ENCODE measurements at regions not wholly inside any gene's neighbourhood (a gene's known extent, or its start where the extent isn't known, plus 50 kb on each side); places are given as distances from the start of the nearest gene placed in this dataset.

DNA sequence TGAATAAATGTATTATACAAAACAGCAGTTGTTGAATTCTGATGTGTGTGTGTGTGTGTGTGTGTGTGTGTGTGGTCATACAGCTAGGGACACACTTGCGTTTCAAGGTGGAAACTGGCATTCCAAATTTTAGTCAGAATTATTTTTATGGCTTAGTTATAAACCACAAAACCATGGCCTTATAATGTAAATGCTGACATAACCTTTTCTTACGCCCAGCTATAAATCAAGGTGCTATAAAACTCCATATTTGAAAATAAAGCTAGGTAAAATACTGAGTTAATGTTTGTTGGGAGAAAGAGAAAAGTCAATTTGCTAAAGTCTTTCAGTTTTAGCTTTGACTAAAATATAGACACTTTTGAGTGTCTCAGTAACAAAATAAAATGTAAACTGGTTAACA lies 345.1 kb upstream of the NR3C2 start:
- FAIRE-seq: no peak
- DNase-seq (ENCODE audit: insufficient read length): no peak
- TF ChIP-seq POLR2A (IDR thresholded peaks at IDR 0.05; ENCODE audit: low read depth, low read length) (no peak), POLR2AphosphoS5 (IDR thresholded peaks at IDR 0.05; ENCODE audit: low read depth, low read length) (no peak), TAF1 (IDR thresholded peaks at IDR 0.05; ENCODE audit: borderline replicate concordance, low read depth, low read length) (no peak)

- DNase-seq (ENCODE audit: insufficient read length): no peak
- no peak for FAIRE-seq
- TF ChIP-seq POLR2AphosphoS5 (IDR thresholded peaks at IDR 0.05; ENCODE audit: low read depth, low read length) (no peak), POLR2A (IDR thresholded peaks at IDR 0.05; ENCODE audit: low read depth, low read length) (no peak), TAF1 (IDR thresholded peaks at IDR 0.05; ENCODE audit: borderline replicate concordance, low read depth, low read length) (no peak)
Measured at GRCh38 chr4:148786699-148787098, 344.5 kb upstream of the NR3C2 start.

- DNase-seq (ENCODE audit: insufficient read length) (no peak), FAIRE-seq (no peak)
- TF ChIP-seq POLR2AphosphoS5 (IDR thresholded peaks at IDR 0.05; ENCODE audit: low read depth, low read length): no peak
- TF ChIP-seq POLR2A (IDR thresholded peaks at IDR 0.05; ENCODE audit: low read depth, low read length): no peak
- no peak for TF ChIP-seq TAF1 (IDR thresholded peaks at IDR 0.05; ENCODE audit: borderline replicate concordance, low read depth, low read length)
Measured at GRCh38 chr4:148782284-148782683, 340.1 kb upstream of the NR3C2 start.

DNA sequence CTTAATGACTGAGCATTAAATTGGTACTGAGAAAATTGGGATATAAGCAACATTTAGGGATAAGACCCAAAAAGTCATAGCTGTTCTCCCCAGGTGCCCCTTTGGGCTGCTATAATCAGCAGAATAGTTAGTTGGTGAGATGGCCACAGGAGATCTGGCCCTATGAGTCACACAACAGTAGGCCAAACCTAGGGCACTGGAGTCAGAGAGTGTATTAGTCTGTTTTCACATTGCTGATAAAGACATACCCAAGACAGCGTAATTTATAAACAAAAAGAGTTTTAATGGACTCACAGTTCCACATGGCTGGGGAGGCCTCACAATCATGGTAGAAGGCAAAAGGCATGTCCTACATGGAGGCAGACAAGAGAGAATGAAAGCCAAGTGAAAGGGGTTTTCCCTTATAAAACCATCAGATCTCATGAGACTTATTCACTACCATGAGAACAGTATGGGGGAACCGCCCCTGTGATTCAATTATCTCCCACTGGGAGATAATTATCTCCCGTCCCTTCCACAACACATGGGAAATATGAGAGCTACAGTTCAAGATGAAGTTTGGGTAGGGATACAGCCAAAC lies 338.3 kb upstream of the NR3C2 start:
- no peak for FAIRE-seq
- no peak for DNase-seq (ENCODE audit: insufficient read length)

DNA sequence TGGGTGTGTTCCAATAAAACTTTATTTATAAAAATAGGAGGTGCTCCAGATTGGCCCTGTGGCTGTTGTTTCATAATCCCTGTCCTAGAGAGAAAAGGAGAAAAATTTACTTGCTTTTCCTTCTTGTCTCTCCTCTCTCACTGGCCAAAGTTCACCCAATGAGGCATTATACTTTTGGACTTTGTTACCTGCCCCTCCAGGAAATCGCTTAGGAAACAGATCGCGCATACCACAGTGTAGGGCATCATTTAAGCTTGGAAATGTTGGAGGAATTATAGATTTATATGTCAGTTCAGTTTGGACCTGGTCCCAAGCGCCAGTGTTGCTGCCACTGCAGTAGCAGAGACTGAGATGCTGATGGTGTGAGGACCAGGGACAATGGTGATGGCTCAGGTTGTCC lies 337.6 kb upstream of the NR3C2 start:
- no peak for FAIRE-seq
- no peak for DNase-seq (ENCODE audit: insufficient read length)
- TF ChIP-seq POLR2AphosphoS5 (IDR thresholded peaks at IDR 0.05; ENCODE audit: low read depth, low read length) (no peak), TAF1 (IDR thresholded peaks at IDR 0.05; ENCODE audit: borderline replicate concordance, low read depth, low read length) (no peak), POLR2A (IDR thresholded peaks at IDR 0.05; ENCODE audit: low read depth, low read length) (no peak)

More for the DNA sequence above, 338.3 kb upstream of the NR3C2 start:
- no peak for TF ChIP-seq TAF1 (IDR thresholded peaks at IDR 0.05; ENCODE audit: borderline replicate concordance, low read depth, low read length)
- no peak for TF ChIP-seq POLR2AphosphoS5 (IDR thresholded peaks at IDR 0.05; ENCODE audit: low read depth, low read length)
- no peak for TF ChIP-seq POLR2A (IDR thresholded peaks at IDR 0.05; ENCODE audit: low read depth, low read length)

GRCh38 chr4:148778980-148779675 lies 336.9 kb upstream of the NR3C2 start:
- FAIRE-seq (no peak), DNase-seq (ENCODE audit: insufficient read length) (no peak)
- TF ChIP-seq POLR2AphosphoS5 (IDR thresholded peaks at IDR 0.05; ENCODE audit: low read depth, low read length) (no peak), POLR2A (IDR thresholded peaks at IDR 0.05; ENCODE audit: low read depth, low read length) (no peak), TAF1 (IDR thresholded peaks at IDR 0.05; ENCODE audit: borderline replicate concordance, low read depth, low read length) (no peak)

GRCh38 chr4:148776941-148777340 lies 334.7 kb upstream of the NR3C2 start:
- DNase-seq (ENCODE audit: insufficient read length): no peak
- TF ChIP-seq POLR2A (IDR thresholded peaks at IDR 0.05; ENCODE audit: low read depth, low read length) (no peak), TAF1 (IDR thresholded peaks at IDR 0.05; ENCODE audit: borderline replicate concordance, low read depth, low read length) (no peak), POLR2AphosphoS5 (IDR thresholded peaks at IDR 0.05; ENCODE audit: low read depth, low read length) (no peak)
- no peak for FAIRE-seq

GRCh38 chr4:148774134-148774533 lies 331.9 kb upstream of the NR3C2 start:
- no peak for DNase-seq (ENCODE audit: insufficient read length)
- FAIRE-seq: no peak
- no peak for TF ChIP-seq POLR2A (IDR thresholded peaks at IDR 0.05; ENCODE audit: low read depth, low read length)
- no peak for TF ChIP-seq POLR2AphosphoS5 (IDR thresholded peaks at IDR 0.05; ENCODE audit: low read depth, low read length)
- no peak for TF ChIP-seq TAF1 (IDR thresholded peaks at IDR 0.05; ENCODE audit: borderline replicate concordance, low read depth, low read length)

- FAIRE-seq (no peak), DNase-seq (ENCODE audit: insufficient read length) (no peak)
- TF ChIP-seq POLR2A (IDR thresholded peaks at IDR 0.05; ENCODE audit: low read depth, low read length) (no peak), POLR2AphosphoS5 (IDR thresholded peaks at IDR 0.05; ENCODE audit: low read depth, low read length) (no peak), TAF1 (IDR thresholded peaks at IDR 0.05; ENCODE audit: borderline replicate concordance, low read depth, low read length) (no peak)
Measured at GRCh38 chr4:148773313-148773712, 331.1 kb upstream of the NR3C2 start.

DNA sequence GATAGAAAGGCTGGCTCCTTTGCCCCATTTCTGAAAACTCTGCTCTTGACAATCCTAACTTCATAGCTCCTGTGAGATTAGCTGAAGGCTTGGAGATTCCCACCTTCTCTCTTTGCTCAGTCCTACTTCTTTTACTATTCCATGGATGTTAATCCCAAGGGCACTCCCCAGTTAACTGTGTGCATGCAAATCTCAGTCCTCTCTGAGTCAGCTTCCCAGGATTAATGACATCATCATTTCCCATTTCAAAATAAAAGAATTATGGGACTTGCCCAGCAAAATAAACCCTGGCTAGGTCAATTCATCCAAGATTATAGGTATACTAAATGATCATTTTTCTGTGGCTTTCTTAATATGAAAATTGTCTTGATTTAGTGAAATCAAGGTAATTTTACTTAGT lies 328.6 kb upstream of the NR3C2 start:
- no peak for TF ChIP-seq TAF1 (IDR thresholded peaks at IDR 0.05; ENCODE audit: borderline replicate concordance, low read depth, low read length)
- TF ChIP-seq POLR2A (IDR thresholded peaks at IDR 0.05; ENCODE audit: low read depth, low read length): no peak
- no peak for TF ChIP-seq POLR2AphosphoS5 (IDR thresholded peaks at IDR 0.05; ENCODE audit: low read depth, low read length)
- DNase-seq (ENCODE audit: insufficient read length) (no peak), FAIRE-seq (no peak)

DNA sequence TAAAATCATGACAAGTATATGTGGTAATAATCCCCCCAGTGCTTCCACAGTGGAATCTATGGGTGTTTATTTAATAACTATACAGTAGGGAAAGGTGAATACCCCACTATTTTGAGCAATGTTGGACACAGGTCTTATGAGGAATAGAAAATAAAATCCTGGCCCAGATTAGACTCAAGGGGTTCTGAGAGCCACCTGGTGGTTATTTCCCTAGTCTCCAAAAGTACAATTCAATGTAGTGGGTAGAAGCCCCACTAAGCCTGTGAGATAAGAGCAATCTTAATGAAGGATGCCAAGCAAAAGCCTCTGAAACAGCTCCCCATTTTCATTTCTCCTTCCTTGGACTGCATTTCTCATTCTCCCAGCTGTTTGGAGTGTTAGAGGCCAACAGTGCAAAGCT lies 328.2 kb upstream of the NR3C2 start:
- no peak for DNase-seq (ENCODE audit: insufficient read length)
- no peak for FAIRE-seq
- no peak for TF ChIP-seq TAF1 (IDR thresholded peaks at IDR 0.05; ENCODE audit: borderline replicate concordance, low read depth, low read length)
- no peak for TF ChIP-seq POLR2AphosphoS5 (IDR thresholded peaks at IDR 0.05; ENCODE audit: low read depth, low read length)
- TF ChIP-seq POLR2A (IDR thresholded peaks at IDR 0.05; ENCODE audit: low read depth, low read length): no peak

DNA sequence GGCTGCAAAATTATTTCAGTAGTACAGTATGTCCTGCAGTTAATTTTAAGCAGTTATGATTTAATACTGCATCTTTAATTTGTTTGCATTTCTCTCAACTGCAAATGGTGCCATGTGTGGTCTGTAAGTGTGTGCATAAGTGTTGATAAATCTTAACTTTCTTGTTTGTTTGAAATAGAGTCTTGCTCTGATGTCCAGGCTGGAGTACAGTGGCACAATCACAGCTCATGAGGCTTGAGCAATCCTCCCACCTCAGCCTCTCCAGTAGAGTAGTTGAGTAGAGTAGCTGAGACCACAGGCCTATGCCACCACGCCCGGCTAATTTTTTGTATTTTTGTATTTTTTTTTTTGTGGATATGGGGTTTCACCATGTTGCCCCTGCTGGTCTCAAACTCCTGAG lies 322.5 kb upstream of the NR3C2 start:
- TF ChIP-seq POLR2A (IDR thresholded peaks at IDR 0.05; ENCODE audit: low read depth, low read length): no peak
- no peak for TF ChIP-seq TAF1 (IDR thresholded peaks at IDR 0.05; ENCODE audit: borderline replicate concordance, low read depth, low read length)
- no peak for TF ChIP-seq POLR2AphosphoS5 (IDR thresholded peaks at IDR 0.05; ENCODE audit: low read depth, low read length)
- FAIRE-seq (no peak), DNase-seq (ENCODE audit: insufficient read length) (no peak)
